OCI-LY3 (cell line): ENCODE measurements at regions not wholly inside any gene's neighbourhood (a gene's known extent, or its start where the extent isn't known, plus 50 kb on each side); places are given as distances from the start of the nearest gene placed in this dataset.

ENCODE experiments used
- H2AFZ ChIP-seq: fragments of 200-600, 300-600 bp; shearing (Covaris generic); 2 replicates; pipeline ENCODE4 v1.6.0; 2014; ENCODE audit warnings: antibody characterized with exemption, low read depth, low read length
- H3K27ac ChIP-seq: fragments of 200-600, 300-600 bp; sonication (generic); 2 replicates; pipeline ENCODE4 v1.5.1; 2014; ENCODE audit warnings: mild to moderate bottlenecking, low read length, moderate library complexity, mixed read lengths
- H3K27me3 ChIP-seq: fragments of 200-600, 300-600 bp; sonication (generic); 2 replicates; pipeline ENCODE4 v1.6.1; 2014; ENCODE audit warnings: low read depth, low read length, mixed read lengths
- H3K36me3 ChIP-seq: fragments of 200-600, 300-600 bp; sonication (generic); replicated peaks from 2 replicates; pipeline ENCODE3; 2014; ENCODE audit warnings: low read depth, low read length, mixed read lengths
- H3K4me1 ChIP-seq: fragments of 300-600, 200-600 bp; sonication (generic); 2 replicates; pipeline ENCODE4 v1.6.1; 2014; ENCODE audit warnings: low read length, mixed read lengths
- H3K4me2 ChIP-seq: fragments of 200-600, 300-600 bp; sonication (generic); 2 replicates; pipeline ENCODE4 v1.6.1; 2014; ENCODE audit warnings: low read length, mixed read lengths
- H3K4me3 ChIP-seq: fragments of 300-600, 200-600 bp; sonication (generic); 2 replicates; pipeline ENCODE4 v1.5.1; 2014; ENCODE audit warnings: antibody characterized with exemption, mild to moderate bottlenecking, low read length, moderate library complexity
- H3K79me2 ChIP-seq: fragments of 300-600, 200-600 bp; shearing (Covaris generic); 2 replicates; pipeline ENCODE4 v1.6.1; 2014; ENCODE audit warnings: mild to moderate bottlenecking, low read length, mixed read lengths
- H3K9ac ChIP-seq: fragments of 300-600, 200-600 bp; shearing (Covaris generic); 2 replicates; pipeline ENCODE4 v1.6.0; 2014; ENCODE audit warnings: mild to moderate bottlenecking, low read length, moderate library complexity
- H3K9me3 ChIP-seq: fragments of 200-600, 300-600 bp; shearing (Covaris generic); 2 replicates; pipeline ENCODE4 v1.6.1; 2014; ENCODE audit warnings: low read length, mixed read lengths; ENCODE audit not compliant: insufficient read depth
- H4K20me1 ChIP-seq: fragments of 200-600, 300-600 bp; sonication (generic); 2 replicates; pipeline ENCODE4 v1.6.1; 2016; ENCODE audit warnings: low read length, mixed read lengths; ENCODE audit not compliant: insufficient read depth
- EZH2phosphoT487 ChIP-seq: fragments of 200-600 bp; shearing (Covaris generic); IDR thresholded peaks from 2 replicates; pipeline ENCODE4 v1.6.1; 2018; ENCODE audit warnings: antibody characterized with exemption, mixed run types, low read depth
- TF ChIP-seq, protein P1 (sequence below): fragments of 200-600, 300-600 bp; sonication (generic); IDR thresholded peaks from 2 replicates; pipeline ENCODE4 v1.5.1; 2014; ENCODE audit warnings: antibody characterized with exemption, low read length, low read depth

DNA sequence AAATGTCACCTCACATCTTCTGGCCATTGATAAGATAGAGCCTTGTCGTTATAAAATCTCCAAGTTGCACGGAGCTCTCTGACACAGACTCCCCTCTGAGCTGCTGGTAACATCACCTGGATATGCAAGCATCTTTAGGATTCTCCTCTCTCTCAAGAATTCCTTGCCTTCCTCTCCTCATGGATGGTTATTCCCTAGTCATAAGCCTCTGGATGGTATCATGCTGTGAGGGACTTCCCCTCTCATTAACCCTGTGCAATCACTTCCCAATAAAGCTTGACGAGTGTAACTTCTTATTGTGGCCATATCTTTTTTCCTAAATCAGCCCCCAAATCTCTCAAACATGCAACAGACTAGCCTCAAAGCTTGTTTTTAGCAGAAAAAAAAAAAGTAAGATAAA is 1057.0 kb upstream of the SLIT2 start:
- TF ChIP-seq EZH2phosphoT487, result no peak
- TF ChIP-seq, protein P1, sequence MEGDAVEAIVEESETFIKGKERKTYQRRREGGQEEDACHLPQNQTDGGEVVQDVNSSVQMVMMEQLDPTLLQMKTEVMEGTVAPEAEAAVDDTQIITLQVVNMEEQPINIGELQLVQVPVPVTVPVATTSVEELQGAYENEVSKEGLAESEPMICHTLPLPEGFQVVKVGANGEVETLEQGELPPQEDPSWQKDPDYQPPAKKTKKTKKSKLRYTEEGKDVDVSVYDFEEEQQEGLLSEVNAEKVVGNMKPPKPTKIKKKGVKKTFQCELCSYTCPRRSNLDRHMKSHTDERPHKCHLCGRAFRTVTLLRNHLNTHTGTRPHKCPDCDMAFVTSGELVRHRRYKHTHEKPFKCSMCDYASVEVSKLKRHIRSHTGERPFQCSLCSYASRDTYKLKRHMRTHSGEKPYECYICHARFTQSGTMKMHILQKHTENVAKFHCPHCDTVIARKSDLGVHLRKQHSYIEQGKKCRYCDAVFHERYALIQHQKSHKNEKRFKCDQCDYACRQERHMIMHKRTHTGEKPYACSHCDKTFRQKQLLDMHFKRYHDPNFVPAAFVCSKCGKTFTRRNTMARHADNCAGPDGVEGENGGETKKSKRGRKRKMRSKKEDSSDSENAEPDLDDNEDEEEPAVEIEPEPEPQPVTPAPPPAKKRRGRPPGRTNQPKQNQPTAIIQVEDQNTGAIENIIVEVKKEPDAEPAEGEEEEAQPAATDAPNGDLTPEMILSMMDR, result no peak
- Histone ChIP-seq H3K9ac (no peak overlapping the region), H3K4me1 (0 out of 2 replicates have a peak, but pooled peaks cover 3% of the 10 kb centered on the region), H3K4me2 (no peak overlapping the region), H4K20me1 (no peaks in the 10 kb centered on the region), H3K79me2 (no peaks in the 10 kb centered on the region), H3K9me3 (no peaks in the 10 kb centered on the region), H3K27me3 (no peaks in the 10 kb centered on the region), H3K27ac (no peak overlapping the region), H3K36me3 (no peaks in the 10 kb centered on the region), H2AFZ (no peak overlapping the region), H3K4me3 (no peak overlapping the region)

DNA sequence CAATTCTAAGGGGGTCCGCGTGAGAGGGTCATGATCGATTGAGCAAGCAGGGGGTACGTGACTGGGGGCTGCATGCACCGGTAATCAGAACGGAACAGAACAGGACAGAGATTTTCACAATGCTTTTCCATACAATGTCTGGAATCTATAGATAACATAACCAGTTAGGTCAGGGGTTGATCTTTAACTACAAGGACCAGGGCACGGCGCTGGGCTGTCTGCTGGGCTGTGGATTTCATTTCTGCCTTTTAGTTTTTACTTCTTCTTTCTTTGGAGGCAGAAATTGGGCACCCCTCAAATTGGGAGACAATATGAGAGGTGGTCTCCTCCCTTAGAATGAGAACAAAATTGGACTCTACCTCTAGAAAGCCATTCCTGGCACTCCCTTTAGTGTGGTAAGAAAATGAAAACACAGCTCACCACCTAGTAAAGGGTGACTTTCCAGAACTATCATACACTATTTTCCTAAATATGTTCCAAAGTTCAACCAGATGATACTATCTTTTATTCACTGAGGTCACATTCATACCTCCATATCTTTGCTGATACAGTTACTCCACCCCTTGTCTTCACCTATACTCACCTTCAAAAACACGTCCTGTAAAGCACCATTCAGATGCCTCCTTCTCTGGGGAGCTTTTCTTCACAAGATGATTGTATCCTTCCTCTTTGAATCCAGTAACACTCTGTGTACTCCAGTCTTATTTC is 1058.3 kb upstream of the SLIT2 start:
- Histone ChIP-seq H3K9me3 (no peaks in the 10 kb centered on the region), H4K20me1 (no peaks in the 10 kb centered on the region), H3K9ac (no peak overlapping the region), H2AFZ (no peak overlapping the region), H3K4me3 (no peak overlapping the region), H3K36me3 (no peaks in the 10 kb centered on the region), H3K27me3 (no peaks in the 10 kb centered on the region), H3K4me2 (no peak overlapping the region), H3K27ac (no peak overlapping the region), H3K4me1 (0 out of 2 replicates have a peak, but pooled peaks cover 3% of the 10 kb centered on the region), H3K79me2 (no peaks in the 10 kb centered on the region)
- TF ChIP-seq, protein P1, result no peak
- no peak for TF ChIP-seq EZH2phosphoT487

DNA sequence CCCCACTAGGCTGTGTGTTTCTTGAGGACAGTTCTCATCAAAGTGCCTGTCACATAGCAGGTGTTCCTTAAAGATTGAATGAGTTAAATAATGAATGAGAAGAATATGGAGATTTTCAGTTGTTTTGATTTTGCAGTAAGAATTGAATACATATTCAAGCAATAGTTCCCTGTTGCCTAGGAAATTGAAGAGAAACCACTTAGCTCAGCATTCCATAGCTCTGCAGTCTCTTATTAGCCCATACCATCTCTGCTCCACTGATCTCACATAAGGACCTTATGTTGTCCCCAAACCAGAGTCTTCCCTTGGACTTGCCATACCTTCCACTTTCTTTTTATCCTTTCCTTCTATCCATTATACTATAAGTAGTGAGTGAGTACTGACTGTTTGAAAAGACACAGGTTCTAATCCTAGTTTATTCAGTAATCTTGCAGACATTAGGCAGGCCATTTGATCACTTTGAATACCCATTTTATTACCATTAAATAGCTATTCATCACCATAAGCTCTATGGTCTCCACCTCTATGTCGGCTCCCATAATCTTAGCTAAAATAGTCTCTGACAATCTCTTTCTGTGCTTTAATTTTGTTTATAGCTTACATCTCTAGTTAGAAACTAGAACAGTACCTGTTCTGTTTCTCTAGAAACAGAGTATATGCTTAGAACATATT is 1059.6 kb upstream of the SLIT2 start:
- Histone ChIP-seq H3K4me1 (0 out of 2 replicates have a peak, but pooled peaks cover 3% of the 10 kb centered on the region), H3K4me3 (no peak overlapping the region), H4K20me1 (no peaks in the 10 kb centered on the region), H3K9me3 (no peaks in the 10 kb centered on the region), H3K4me2 (no peak overlapping the region), H3K79me2 (no peaks in the 10 kb centered on the region), H2AFZ (no peak overlapping the region), H3K27me3 (no peaks in the 10 kb centered on the region), H3K27ac (no peak overlapping the region), H3K36me3 (no peaks in the 10 kb centered on the region), H3K9ac (no peak overlapping the region)
- TF ChIP-seq EZH2phosphoT487, result no peak
- TF ChIP-seq, protein P1, result no peak

DNA sequence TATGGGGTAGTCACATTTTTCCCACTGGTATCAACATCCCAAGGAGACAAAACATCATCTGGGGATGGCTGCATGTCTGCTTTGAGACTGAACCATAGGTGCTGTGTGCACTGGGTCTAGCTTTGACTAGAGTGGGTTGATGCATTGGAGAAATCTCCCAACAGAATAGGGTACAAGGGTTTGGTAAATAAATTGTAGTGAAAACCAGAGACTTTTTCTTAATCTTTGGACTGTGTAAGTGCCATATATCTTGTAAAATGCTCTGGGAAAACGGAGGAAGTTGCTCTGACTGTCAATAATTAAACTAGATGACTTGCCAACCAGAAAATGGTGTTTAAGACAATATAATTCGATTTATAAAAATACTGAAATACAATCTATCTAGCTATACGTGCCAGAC is 1064.0 kb upstream of the SLIT2 start:
- Histone ChIP-seq H3K79me2 (no peaks in the 10 kb centered on the region), H3K4me1 (no peaks in the 10 kb centered on the region), H2AFZ (no peak overlapping the region), H3K4me3 (no peak overlapping the region), H4K20me1 (no peaks in the 10 kb centered on the region), H3K9ac (no peak overlapping the region), H3K27me3 (no peaks in the 10 kb centered on the region), H3K27ac (no peak overlapping the region), H3K36me3 (no peaks in the 10 kb centered on the region), H3K4me2 (no peak overlapping the region), H3K9me3 (no peaks in the 10 kb centered on the region)
- TF ChIP-seq, protein P1, result no peak
- no peak for TF ChIP-seq EZH2phosphoT487
